Left ventricle myocardium inferior (tissue), 1 donor: ENCODE measurements at regions not wholly inside any gene's neighbourhood (a gene's known extent, or its start where the extent isn't known, plus 50 kb on each side); places are given as distances from the start of the nearest gene placed in this dataset.

Experiments used
- DNase-seq: peaks from one replicate; pipeline ENCODE4 v3.0.0-alpha.2; 2020
- H3K27ac ChIP-seq: fragments of 200-600 bp; replicated peaks from 2 replicates; pipeline ENCODE4 v1.8.0; 2021
- H3K27me3 ChIP-seq: fragments of 200-600 bp; 2 replicates; pipeline ENCODE4 v1.8.0; 2021; ENCODE audit warnings: low read depth
- H3K36me3 ChIP-seq: fragments of 200-600 bp; 2 replicates; pipeline ENCODE4 v1.8.0; 2021
- H3K4me1 ChIP-seq: fragments of 200-600 bp; 2 replicates; pipeline ENCODE4 v1.8.0; 2021
- H3K4me3 ChIP-seq: fragments of 200-600 bp; 2 replicates; pipeline ENCODE4 v1.8.0; 2021; ENCODE audit warnings: mild to moderate bottlenecking, moderate library complexity
- H3K9me3 ChIP-seq: fragments of 200-600 bp; replicated peaks from 2 replicates; pipeline ENCODE4 v1.8.0; 2021
- CTCF ChIP-seq: fragments of 200-600 bp; IDR thresholded peaks from 2 replicates; pipeline ENCODE4 v1.8.0; 2021; ENCODE audit warnings: antibody characterized with exemption, mild to moderate bottlenecking, borderline replicate concordance
- intact Hi-C: fragments of 100-400 bp; cut with micrococcal nuclease; formaldehyde crosslinking; loops from one replicate; pipeline ENCODE4 v1.11.0; 2022
- donor health status: DM: no; HTN: yes; CAD: no; lungs with severe emphysema.

GRCh38 chr4:138959097-138959815 lies 56.3 kb upstream of the NOCT start:
- Histone ChIP-seq H3K27me3 (no peaks in the 10 kb centered on the region), H3K9me3 (no peaks in the 10 kb centered on the region), H3K27ac (no peak overlapping the region), H3K4me1 (no peaks in the 10 kb centered on the region), H3K36me3 (no peaks in the 10 kb centered on the region), H3K4me3 (no peak overlapping the region)
- DNase-seq = no peak
- intact Hi-C loops = no loop called here
- TF ChIP-seq CTCF = no peak

- intact Hi-C loops = no loop called here
- Histone ChIP-seq H3K9me3 (no peaks in the 10 kb centered on the region), H3K36me3 (no peaks in the 10 kb centered on the region), H3K4me3 (no peak overlapping the region), H3K27me3 (no peaks in the 10 kb centered on the region), H3K4me1 (peaks cover 4% of the 10 kb centered on the region), H3K27ac (no peak overlapping the region)
- no peak for TF ChIP-seq CTCF
- DNase-seq = no peak
Observed at GRCh38 chr4:138958519-138958918, 57.1 kb upstream of the NOCT start.

GRCh38 chr4:138957302-138957701 lies 58.3 kb upstream of the NOCT start:
- intact Hi-C loops = no loop called here
- no peak for DNase-seq
- H3K36me3 ChIP-seq = no peaks in the 10 kb centered on the region
- TF ChIP-seq CTCF = no peak
- H3K4me1 ChIP-seq = peaks cover 6% of the 10 kb centered on the region
- no peak overlapping the region for H3K27ac ChIP-seq
- H3K27me3 ChIP-seq = no peaks in the 10 kb centered on the region
- no peak overlapping the region for H3K4me3 ChIP-seq
- no peaks in the 10 kb centered on the region for H3K9me3 ChIP-seq

GRCh38 chr4:138954428-138954827 lies 61.2 kb upstream of the NOCT start:
- H3K4me1 ChIP-seq = peaks cover 6% of the 10 kb centered on the region
- peak overlapping the region; percentile 63 for H3K27ac ChIP-seq
- TF ChIP-seq CTCF = no peak
- H3K27me3 ChIP-seq = no peaks in the 10 kb centered on the region
- H3K4me3 ChIP-seq = no peak overlapping the region
- DNase-seq = no peak
- H3K36me3 ChIP-seq = no peaks in the 10 kb centered on the region
- intact Hi-C loops = no loop called here
- no peaks in the 10 kb centered on the region for H3K9me3 ChIP-seq

GRCh38 chr4:138953961-138954371 lies 61.6 kb upstream of the NOCT start:
- Histone ChIP-seq H3K36me3 (no peaks in the 10 kb centered on the region), H3K27me3 (no peaks in the 10 kb centered on the region), H3K4me1 (peaks cover 6% of the 10 kb centered on the region), H3K27ac (peak overlapping the region; percentile 63), H3K9me3 (no peaks in the 10 kb centered on the region), H3K4me3 (no peak overlapping the region)
- no peak for DNase-seq
- intact Hi-C loops = no loop called here
- TF ChIP-seq CTCF = no peak
